Endodermal cell (in vitro differentiated cells): ENCODE measurements at regions not wholly inside any gene's neighbourhood (a gene's known extent, or its start where the extent isn't known, plus 50 kb on each side); places are given as distances from the start of the nearest gene placed in this dataset.

Source experiments
- DNase-seq: peaks from one replicate; pipeline ENCODE4 v3.0.0-alpha.2; 2017
- H3K27ac ChIP-seq: 2 replicates; pipeline ENCODE4 v1.5.1; 2013; ENCODE audit warnings: mild to moderate bottlenecking, low read depth, low read length, moderate library complexity
- H3K27me3 ChIP-seq: 2 replicates; pipeline ENCODE4 v1.6.1; 2013; ENCODE audit warnings: mild to moderate bottlenecking, low read length, moderate library complexity; ENCODE audit not compliant: insufficient read depth, control insufficient read depth, poor library complexity, severe bottlenecking
- H3K36me3 ChIP-seq: 2 replicates; pipeline ENCODE4 v1.7.0; 2013; ENCODE audit warnings: mild to moderate bottlenecking, low read length, moderate library complexity; ENCODE audit not compliant: control insufficient read depth, insufficient read depth
- H3K4me1 ChIP-seq: one replicate; pipeline ENCODE4 v1.7.0; 2013; ENCODE audit warnings: low read length; ENCODE audit not compliant: control insufficient read depth, insufficient read depth
- H3K4me3 ChIP-seq: 2 replicates; pipeline ENCODE4 v1.5.1; 2013; ENCODE audit warnings: mild to moderate bottlenecking, low read length, moderate library complexity
- H3K9ac ChIP-seq: 2 replicates; pipeline ENCODE4 v1.6.1; 2013; ENCODE audit warnings: mild to moderate bottlenecking, low read length, moderate library complexity; ENCODE audit not compliant: poor library complexity, severe bottlenecking; ENCODE audit errors: extremely low read depth
- H3K9me3 ChIP-seq: 2 replicates; pipeline ENCODE4 v1.6.1; 2013; ENCODE audit warnings: mild to moderate bottlenecking, low read length, moderate library complexity; ENCODE audit not compliant: control insufficient read depth
- H3K27ac Mint-ChIP-seq: 2 replicates; pipeline ENCODE4 v1.8.0; 2020; ENCODE audit warnings: mixed read lengths
- H3K27me3 Mint-ChIP-seq: 2 replicates; pipeline ENCODE4 v1.8.0; 2021; ENCODE audit warnings: mild to moderate bottlenecking, mixed read lengths; ENCODE audit not compliant: insufficient read depth
- H3K36me3 Mint-ChIP-seq: 2 replicates; pipeline ENCODE4 v1.8.0; 2020; ENCODE audit warnings: low read depth, mixed read lengths
- H3K4me1 Mint-ChIP-seq: 2 replicates; pipeline ENCODE4 v1.8.0; 2020; ENCODE audit warnings: mixed read lengths
- H3K4me3 Mint-ChIP-seq: 2 replicates; pipeline ENCODE4 v1.8.0; 2020; ENCODE audit warnings: mild to moderate bottlenecking, moderate library complexity, mixed read lengths
- H3K9me3 Mint-ChIP-seq: 2 replicates; pipeline ENCODE4 v1.8.0; 2020; ENCODE audit warnings: mild to moderate bottlenecking, mixed read lengths
- CTCF ChIP-seq: fragments of 200-600 bp; sonication (generic); conservative IDR thresholded peaks from 2 replicates; pipeline ENCODE4 v1.5.0; 2021; ENCODE audit warnings: antibody characterized with exemption, mild to moderate bottlenecking
- WGBS, 2 experiments: methylation state at CpG; one replicate each; pipeline versions ENCODE4 v1.1.5 to v1.1.7; 2013; ENCODE audit warnings: missing lambda C conversion rate in 2 of 2, mixed read lengths in 1 of 2; ENCODE audit not compliant: insufficient coverage in 1 of 2, insufficient read length in 1 of 2; 5-methylcytosine and 5-hydroxymethylcytosine counted together

- no peaks in the 10 kb centered on the region for H3K9me3 ChIP-seq
- no peaks in the 10 kb centered on the region for H3K27me3 ChIP-seq
- Mint-ChIP-seq H3K9me3 (no peaks in the 10 kb centered on the region), H3K4me3 (no peak overlapping the region), H3K4me1 (no peaks in the 10 kb centered on the region), H3K36me3 (no peaks in the 10 kb centered on the region), H3K27me3 (peaks cover 7% of the 10 kb centered on the region), H3K27ac (no peak overlapping the region)
- TF ChIP-seq CTCF, result no peak
- no peak for DNase-seq
- H3K9ac ChIP-seq, result no peak overlapping the region
- no peaks in the 10 kb centered on the region for H3K36me3 ChIP-seq
- no peak overlapping the region for H3K4me3 ChIP-seq
- no peak overlapping the region for H3K27ac ChIP-seq
- WGBS, 2 experiments, result 88 to 92% methylated on average over 18 to 25 of the region's 25 CpGs
- no peaks in the 10 kb centered on the region for H3K4me1 ChIP-seq
Measured at GRCh38 chr7:131737746-131738465, 181.5 kb upstream of the PODXL start.

GRCh38 chr7:131735101-131735500 lies 178.7 kb upstream of the PODXL start:
- Mint-ChIP-seq H3K4me1 (no peaks in the 10 kb centered on the region), H3K27me3 (peaks cover 7% of the 10 kb centered on the region), H3K27ac (no peak overlapping the region), H3K4me3 (no peak overlapping the region), H3K9me3 (no peaks in the 10 kb centered on the region), H3K36me3 (no peaks in the 10 kb centered on the region)
- Histone ChIP-seq H3K36me3 (no peaks in the 10 kb centered on the region), H3K9me3 (no peaks in the 10 kb centered on the region), H3K4me3 (no peak overlapping the region), H3K4me1 (no peaks in the 10 kb centered on the region), H3K9ac (no peak overlapping the region), H3K27me3 (no peaks in the 10 kb centered on the region), H3K27ac (no peak overlapping the region)
- TF ChIP-seq CTCF, result no peak
- WGBS, 2 experiments, result 91 to 92% methylated on average over 5 of the region's 5 CpGs
- no peak for DNase-seq

- no peak for TF ChIP-seq CTCF
- DNase-seq, result no peak
- Mint-ChIP-seq H3K4me3 (no peak overlapping the region), H3K4me1 (no peaks in the 10 kb centered on the region), H3K27me3 (peaks cover 7% of the 10 kb centered on the region), H3K27ac (no peak overlapping the region), H3K9me3 (peaks cover 7% of the 10 kb centered on the region), H3K36me3 (no peaks in the 10 kb centered on the region)
- WGBS, 2 experiments, result 69 to 75% methylated on average over 5 to 6 of the region's 6 CpGs
- Histone ChIP-seq H3K9ac (no peak overlapping the region), H3K4me1 (no peaks in the 10 kb centered on the region), H3K36me3 (no peaks in the 10 kb centered on the region), H3K9me3 (no peaks in the 10 kb centered on the region), H3K4me3 (no peak overlapping the region), H3K27me3 (no peaks in the 10 kb centered on the region), H3K27ac (no peak overlapping the region)
Measured at GRCh38 chr7:131733604-131734003, 177.2 kb upstream of the PODXL start.
